HUES48 (cell line): ENCODE measurements at regions not wholly inside any gene's neighbourhood (a gene's known extent, or its start where the extent isn't known, plus 50 kb on each side); places are given as distances from the start of the nearest gene placed in this dataset.

Experiments used
- H3K27ac ChIP-seq: one replicate; pipeline ENCODE4 v1.7.0; 2013; ENCODE audit warnings: low read depth, low read length, inconsistent platforms
- H3K27me3 ChIP-seq: 2 replicates; pipeline ENCODE4 v1.6.1; 2013; ENCODE audit warnings: mild to moderate bottlenecking, low read length; ENCODE audit not compliant: control insufficient read depth, insufficient read depth
- H3K36me3 ChIP-seq: 2 replicates; pipeline ENCODE4 v1.6.1; 2013; ENCODE audit warnings: low read length; ENCODE audit not compliant: control insufficient read depth, insufficient read depth
- H3K4me1 ChIP-seq: 2 replicates; pipeline ENCODE4 v1.6.1; 2013; ENCODE audit warnings: mild to moderate bottlenecking, low read length; ENCODE audit not compliant: control insufficient read depth, insufficient read depth
- H3K4me3 ChIP-seq: 2 replicates; pipeline ENCODE4 v1.5.1; 2013; ENCODE audit warnings: mild to moderate bottlenecking, low read depth, low read length
- H3K9ac ChIP-seq: 2 replicates; pipeline ENCODE4 v1.6.1; 2013; ENCODE audit warnings: mild to moderate bottlenecking, low read depth, low read length, moderate library complexity
- H3K9me3 ChIP-seq: 2 replicates; pipeline ENCODE4 v1.6.1; 2013; ENCODE audit warnings: low read length; ENCODE audit not compliant: control insufficient read depth, insufficient read depth

DNA sequence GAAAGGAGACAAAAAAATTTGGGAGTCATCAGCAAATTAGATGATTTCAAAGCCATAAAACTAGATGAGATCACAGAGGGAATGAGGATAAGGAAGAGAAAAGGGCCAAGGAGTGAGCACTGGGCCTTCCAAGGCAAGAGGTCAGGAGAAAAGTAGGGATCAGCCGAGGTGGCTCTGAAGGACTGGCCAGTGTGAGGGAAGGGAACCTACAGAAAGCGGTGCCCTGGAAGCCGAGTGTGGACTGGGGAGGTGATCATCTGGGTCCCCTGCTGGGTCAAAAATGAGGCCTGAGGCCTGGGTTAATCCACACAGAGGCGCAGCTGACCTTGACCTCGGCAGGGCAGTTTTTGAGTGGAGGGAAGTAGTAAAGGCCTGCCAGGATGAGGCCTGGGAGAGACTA is 133.8 kb downstream of the SMIM20 start:
- Histone ChIP-seq H3K4me1 (peaks cover 8% of the 10 kb centered on the region), H3K27ac (no peak overlapping the region), H3K27me3 (no peaks in the 10 kb centered on the region; the same call in 1 of the 2 replicates), H3K36me3 (no peaks in the 10 kb centered on the region), H3K9me3 (no peaks in the 10 kb centered on the region), H3K9ac (no peak overlapping the region), H3K4me3 (no peak overlapping the region)

DNA sequence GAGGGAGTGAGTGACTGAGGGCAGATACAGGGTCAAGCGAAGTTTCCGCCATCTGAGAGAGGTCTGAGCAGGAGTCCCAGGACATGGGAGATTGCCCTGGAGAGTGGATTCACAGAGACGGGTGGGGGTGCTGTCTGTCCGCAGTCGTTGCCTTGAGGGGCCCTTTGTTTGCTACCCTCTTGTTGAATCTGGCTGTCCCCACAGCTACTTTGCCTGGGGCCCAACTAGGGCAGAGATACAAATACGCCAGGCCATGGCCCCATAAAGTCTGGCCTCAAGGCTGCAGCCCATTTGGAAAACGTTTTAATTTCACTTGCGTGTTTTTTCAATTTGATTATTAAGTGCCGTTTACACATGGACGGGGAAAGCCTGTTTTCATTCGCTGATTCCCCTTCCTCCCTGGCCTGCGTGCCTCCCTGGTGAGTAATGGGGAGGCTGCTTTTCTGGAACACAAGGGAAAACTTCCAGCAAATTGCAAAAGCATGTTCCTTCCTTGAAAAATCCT is 134.4 kb downstream of the SMIM20 start:
- Histone ChIP-seq H3K9ac (no peak overlapping the region), H3K27ac (no peak overlapping the region), H3K27me3 (no peaks in the 10 kb centered on the region; the same call in 1 of the 2 replicates), H3K4me1 (peaks cover 8% of the 10 kb centered on the region), H3K4me3 (no peak overlapping the region), H3K36me3 (no peaks in the 10 kb centered on the region), H3K9me3 (no peaks in the 10 kb centered on the region)

DNA sequence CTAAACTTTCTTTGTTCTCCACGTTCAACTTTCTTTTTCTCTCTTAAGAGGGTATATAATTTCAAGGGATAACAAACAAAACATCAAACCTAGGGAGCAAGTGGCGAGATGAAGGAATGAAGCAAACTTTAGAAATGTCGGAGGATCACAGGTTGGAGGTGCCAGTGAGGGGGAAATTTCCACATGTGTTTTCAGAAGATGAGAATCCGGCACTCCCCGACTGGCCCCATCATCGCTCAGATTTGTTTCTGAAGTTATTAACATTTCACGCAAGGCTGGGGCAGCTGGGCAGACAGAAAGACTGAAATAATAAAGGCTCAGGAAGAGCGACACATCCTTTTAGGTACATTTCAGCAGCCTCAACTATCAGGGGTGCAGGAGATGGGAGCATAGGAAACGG is 134.9 kb downstream of the SMIM20 start:
- no peak overlapping the region for H3K27ac ChIP-seq
- peaks cover 8% of the 10 kb centered on the region for H3K4me1 ChIP-seq
- H3K9ac ChIP-seq = no peak overlapping the region
- H3K36me3 ChIP-seq = no peaks in the 10 kb centered on the region
- H3K9me3 ChIP-seq = no peaks in the 10 kb centered on the region
- no peak overlapping the region for H3K4me3 ChIP-seq
- no peaks in the 10 kb centered on the region; the same call in 1 of the 2 replicates for H3K27me3 ChIP-seq

DNA sequence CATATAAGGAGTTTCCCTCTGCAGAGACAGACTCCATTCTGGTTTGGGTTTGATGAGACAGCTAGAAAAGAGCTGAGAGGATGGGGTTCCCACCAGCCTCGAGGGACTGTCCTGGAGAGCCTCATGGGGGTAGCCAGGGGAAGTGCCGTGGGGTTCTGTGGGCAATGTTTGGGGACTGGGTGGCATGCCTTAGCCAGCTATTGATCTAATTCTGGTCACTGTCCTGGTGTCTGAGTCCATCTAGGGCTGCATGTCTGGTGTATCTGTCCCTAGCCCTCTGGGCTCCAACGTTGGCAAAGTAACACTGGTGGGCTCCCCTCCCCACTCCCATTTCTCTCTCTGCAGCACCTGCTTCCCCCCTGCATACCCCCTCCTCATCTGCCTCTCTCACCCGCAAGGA is 135.4 kb downstream of the SMIM20 start:
- Histone ChIP-seq H3K4me1 (peaks cover 8% of the 10 kb centered on the region), H3K27ac (no peak overlapping the region), H3K9ac (no peak overlapping the region), H3K27me3 (no peaks in the 10 kb centered on the region; the same call in 1 of the 2 replicates), H3K36me3 (no peaks in the 10 kb centered on the region), H3K9me3 (no peaks in the 10 kb centered on the region), H3K4me3 (no peak overlapping the region)

DNA sequence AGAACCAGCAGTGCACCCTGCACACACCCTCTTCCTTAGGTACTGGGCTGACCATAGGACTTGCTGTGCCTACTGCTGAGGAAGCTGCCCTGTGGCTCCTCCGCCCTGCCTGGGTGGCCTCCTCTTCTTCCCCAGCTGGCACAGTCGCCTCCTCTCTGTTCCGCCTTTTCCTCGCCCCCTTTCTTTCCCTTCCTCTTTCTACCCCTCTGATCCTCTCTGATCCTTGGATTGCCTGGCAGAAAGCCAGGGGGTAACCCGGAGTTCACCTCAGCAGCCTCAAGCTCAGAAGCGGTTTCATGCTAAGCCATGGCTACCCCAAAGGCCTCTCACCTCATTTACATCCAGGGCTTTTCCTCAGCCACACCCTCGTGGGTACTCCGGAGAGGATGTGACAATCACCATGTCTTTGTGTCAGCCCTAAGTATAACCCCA is 136.2 kb downstream of the SMIM20 start:
- no peaks in the 10 kb centered on the region for H3K9me3 ChIP-seq
- no peaks in the 10 kb centered on the region; the same call in 1 of the 2 replicates for H3K27me3 ChIP-seq
- H3K9ac ChIP-seq = no peak overlapping the region
- H3K4me1 ChIP-seq = peaks cover 8% of the 10 kb centered on the region
- no peak overlapping the region for H3K27ac ChIP-seq
- no peak overlapping the region for H3K4me3 ChIP-seq
- H3K36me3 ChIP-seq = no peaks in the 10 kb centered on the region

DNA sequence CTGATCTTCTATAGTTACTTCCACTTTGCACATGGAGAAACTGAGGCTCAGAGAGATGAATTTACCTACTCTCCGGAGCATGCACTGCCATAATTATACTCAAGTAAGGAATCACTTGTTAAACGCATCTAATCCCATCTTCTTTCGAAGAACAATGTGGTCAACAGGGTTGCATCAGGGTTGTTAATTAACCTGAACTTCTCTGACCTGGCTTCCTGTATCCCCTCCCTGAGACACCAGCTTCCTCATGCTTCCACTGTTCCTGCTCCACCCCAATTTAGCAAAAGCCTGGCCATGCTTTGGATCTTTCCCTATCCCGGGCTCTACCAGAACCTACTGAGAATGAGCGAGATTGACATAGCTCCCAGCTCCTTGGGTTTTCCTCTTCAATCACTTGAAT is 136.7 kb downstream of the SMIM20 start:
- no peaks in the 10 kb centered on the region; the same call in 1 of the 2 replicates for H3K27me3 ChIP-seq
- no peak overlapping the region for H3K4me3 ChIP-seq
- H3K4me1 ChIP-seq = peaks cover 8% of the 10 kb centered on the region
- H3K27ac ChIP-seq = no peak overlapping the region
- H3K36me3 ChIP-seq = no peaks in the 10 kb centered on the region
- no peak overlapping the region for H3K9ac ChIP-seq
- H3K9me3 ChIP-seq = no peaks in the 10 kb centered on the region

DNA sequence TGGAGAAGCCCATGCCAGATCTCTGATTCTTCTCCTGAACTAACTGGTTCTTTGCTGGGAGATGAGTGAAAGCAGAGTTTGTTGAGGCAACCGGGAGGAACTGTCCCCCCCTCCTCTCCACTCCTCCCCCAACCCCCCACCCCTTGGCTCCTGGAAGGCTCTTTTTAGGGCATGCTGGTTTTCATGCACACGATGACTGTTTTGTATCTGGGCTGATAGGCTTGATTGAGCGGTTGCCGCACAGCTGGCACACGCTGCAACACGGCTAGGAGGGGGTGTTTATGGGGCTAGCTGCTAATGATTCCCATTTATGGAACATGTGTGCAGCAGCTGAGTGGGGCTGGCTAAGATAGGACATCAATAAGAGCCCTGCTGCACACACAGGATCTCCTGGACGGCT is 137.2 kb downstream of the SMIM20 start:
- Histone ChIP-seq H3K9me3 (no peaks in the 10 kb centered on the region), H3K27ac (no peak overlapping the region), H3K4me1 (peaks cover 8% of the 10 kb centered on the region), H3K36me3 (no peaks in the 10 kb centered on the region), H3K4me3 (no peak overlapping the region), H3K9ac (no peak overlapping the region), H3K27me3 (no peaks in the 10 kb centered on the region; the same call in 1 of the 2 replicates)

DNA sequence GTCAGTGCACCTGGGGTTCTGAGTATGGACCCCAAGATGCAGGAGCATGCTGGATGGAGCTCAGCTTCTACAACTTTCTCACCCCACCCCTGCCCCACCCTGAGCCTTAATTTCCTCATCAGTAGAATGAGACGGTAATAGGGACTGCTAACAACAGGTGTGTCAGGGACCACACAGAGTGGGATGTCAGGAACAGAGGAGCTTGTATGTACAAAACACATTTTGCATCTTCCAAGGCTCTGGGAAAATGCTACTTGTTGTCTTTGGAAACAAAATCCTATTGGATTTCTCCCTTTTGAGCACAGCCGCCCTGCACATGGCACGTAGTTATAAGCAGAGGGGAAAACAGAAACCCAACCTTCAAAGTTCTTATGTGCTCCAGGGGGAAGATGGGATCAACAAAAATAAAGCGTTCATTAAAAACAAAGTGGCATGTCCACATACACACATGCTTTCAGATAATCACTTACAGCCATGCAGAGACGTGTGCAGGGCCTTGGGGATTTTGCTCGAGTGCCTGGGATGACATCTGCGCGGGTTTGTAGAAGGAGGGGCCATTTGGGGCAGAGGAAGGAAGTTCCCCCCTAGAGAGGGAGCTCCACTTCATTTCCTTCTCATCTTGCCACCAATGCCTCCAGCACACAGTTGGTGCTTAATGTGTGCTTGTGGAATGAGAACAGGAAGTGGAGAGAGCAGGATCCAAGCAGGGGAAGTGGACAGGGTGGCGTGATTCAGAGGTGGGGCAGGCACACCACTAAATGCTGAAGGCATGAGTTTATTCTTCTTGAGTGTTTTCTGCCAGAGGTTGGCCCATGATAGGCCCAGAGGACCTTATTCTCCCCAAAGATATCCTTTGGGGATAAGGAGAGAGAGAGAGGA is 138.9 kb downstream of the SMIM20 start:
- H3K27me3 ChIP-seq = no peaks in the 10 kb centered on the region; the same call in 1 of the 2 replicates
- no peak overlapping the region for H3K27ac ChIP-seq
- peaks cover 8% of the 10 kb centered on the region for H3K4me1 ChIP-seq
- no peak overlapping the region for H3K9ac ChIP-seq
- H3K36me3 ChIP-seq = no peaks in the 10 kb centered on the region
- H3K4me3 ChIP-seq = no peak overlapping the region
- no peaks in the 10 kb centered on the region for H3K9me3 ChIP-seq

DNA sequence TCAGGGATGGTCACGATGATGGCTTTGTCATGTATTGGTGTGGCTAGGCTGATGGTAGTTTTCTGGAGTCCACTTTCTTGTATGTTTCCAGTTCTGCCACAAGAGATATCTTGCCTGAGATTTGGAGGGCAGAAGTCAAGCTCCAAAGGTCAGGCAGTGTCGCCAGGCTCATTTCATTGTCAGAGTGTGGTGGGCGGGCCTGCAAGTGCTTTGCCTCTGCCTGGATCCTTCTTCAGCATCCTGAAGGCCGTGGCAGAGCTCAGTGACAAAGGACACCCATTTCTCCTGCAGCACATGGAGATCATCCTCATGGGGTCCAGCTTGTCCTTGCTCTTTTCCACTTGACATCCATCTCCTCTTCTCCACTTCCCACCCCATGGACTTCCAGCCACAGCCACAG is 139.7 kb downstream of the SMIM20 start:
- no peaks in the 10 kb centered on the region for H3K9me3 ChIP-seq
- no peak overlapping the region for H3K4me3 ChIP-seq
- peaks cover under 1% of the 10 kb centered on the region; the same call in 1 of the 2 replicates for H3K4me1 ChIP-seq
- no peak overlapping the region for H3K27ac ChIP-seq
- H3K9ac ChIP-seq = no peak overlapping the region
- no peaks in the 10 kb centered on the region for H3K36me3 ChIP-seq
- no peaks in the 10 kb centered on the region; the same call in 1 of the 2 replicates for H3K27me3 ChIP-seq

DNA sequence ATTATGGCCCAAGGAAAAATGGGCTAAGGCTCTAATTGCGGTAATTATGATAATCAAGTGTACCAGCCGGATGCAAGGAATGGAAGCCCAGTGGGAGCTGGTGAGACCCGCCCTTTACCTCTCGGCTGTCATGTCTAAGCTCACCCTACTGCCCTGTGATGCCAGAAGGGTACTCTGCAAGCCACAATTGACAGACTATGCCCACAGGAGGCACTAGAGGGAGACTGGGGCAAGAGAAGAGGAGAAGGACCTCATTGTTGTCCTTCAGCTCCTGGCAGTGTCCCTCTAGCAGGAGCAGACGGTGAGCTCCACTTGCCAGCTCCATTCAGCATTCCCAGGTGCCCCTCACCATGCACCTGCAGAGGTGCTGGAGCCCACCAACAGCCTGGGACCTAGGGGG is 141.8 kb downstream of the SMIM20 start:
- Histone ChIP-seq H3K9ac (no peak overlapping the region), H3K36me3 (no peaks in the 10 kb centered on the region), H3K4me1 (no peaks in the 10 kb centered on the region), H3K9me3 (no peaks in the 10 kb centered on the region), H3K27me3 (no peaks in the 10 kb centered on the region), H3K4me3 (no peak overlapping the region), H3K27ac (no peak overlapping the region)

DNA sequence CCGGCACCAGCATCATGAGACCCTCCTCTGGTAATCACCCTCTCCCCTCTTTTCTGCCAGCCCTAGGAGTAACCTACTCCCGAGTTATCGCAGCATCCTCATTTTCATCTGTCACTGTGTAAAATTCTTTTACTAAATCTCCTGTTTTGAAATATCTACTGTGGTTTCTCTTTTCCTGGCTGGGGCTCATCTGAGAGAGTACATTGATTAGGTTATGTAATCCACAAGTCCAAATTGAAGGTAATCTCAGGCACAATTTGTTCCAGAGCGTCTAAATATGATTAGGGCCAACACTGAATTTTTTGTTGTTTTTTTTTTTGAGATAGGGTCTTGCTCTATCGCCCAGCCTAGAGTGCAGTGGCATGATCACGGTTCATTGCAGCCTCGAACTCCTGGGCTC is 142.4 kb downstream of the SMIM20 start:
- no peaks in the 10 kb centered on the region for H3K36me3 ChIP-seq
- H3K27me3 ChIP-seq = no peaks in the 10 kb centered on the region
- no peaks in the 10 kb centered on the region for H3K4me1 ChIP-seq
- no peak overlapping the region for H3K27ac ChIP-seq
- no peak overlapping the region for H3K9ac ChIP-seq
- H3K9me3 ChIP-seq = no peaks in the 10 kb centered on the region
- no peak overlapping the region for H3K4me3 ChIP-seq
